HK-2 (cell line): ENCODE measurements at regions not wholly inside any gene's neighbourhood (a gene's known extent, or its start where the extent isn't known, plus 50 kb on each side); places are given as distances from the start of the nearest gene placed in this dataset.

Source experiments
- DNase-seq: peaks from one replicate; pipeline ENCODE4 v3.0.0-alpha.2; 2018; ENCODE audit not compliant: unreplicated experiment

DNA sequence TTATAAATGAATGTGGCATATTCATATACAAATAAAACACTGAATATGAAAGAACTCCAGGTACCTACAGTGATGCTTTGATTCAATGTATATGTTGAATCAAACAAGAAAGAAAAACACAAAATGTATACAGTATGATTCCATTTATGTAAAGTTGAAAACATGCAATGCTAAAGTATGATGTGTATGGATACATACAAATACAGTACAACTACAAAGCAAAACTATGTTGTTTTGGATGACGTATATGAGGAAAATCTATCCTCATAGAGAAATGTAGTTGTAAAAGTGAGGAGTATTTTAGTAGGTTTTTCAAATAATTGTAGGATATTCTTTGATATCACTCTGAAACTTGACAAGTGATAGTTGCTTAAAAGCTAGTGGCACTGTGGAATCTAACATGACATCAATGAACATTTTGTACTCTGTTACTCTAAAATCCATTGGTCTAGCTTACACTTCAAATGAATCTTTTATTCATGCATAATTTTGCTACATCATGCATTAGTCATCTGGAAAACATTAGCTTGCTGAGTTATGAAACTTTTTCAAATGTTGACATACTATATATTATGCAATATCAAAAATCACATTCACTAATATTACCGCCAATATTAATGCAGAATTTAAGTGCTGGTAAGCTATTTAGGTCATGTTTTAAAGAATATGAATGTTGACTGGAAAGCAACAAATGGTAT is 278.1 kb upstream of the CHRNA7 start:
- DNase-seq: no peak

DNA sequence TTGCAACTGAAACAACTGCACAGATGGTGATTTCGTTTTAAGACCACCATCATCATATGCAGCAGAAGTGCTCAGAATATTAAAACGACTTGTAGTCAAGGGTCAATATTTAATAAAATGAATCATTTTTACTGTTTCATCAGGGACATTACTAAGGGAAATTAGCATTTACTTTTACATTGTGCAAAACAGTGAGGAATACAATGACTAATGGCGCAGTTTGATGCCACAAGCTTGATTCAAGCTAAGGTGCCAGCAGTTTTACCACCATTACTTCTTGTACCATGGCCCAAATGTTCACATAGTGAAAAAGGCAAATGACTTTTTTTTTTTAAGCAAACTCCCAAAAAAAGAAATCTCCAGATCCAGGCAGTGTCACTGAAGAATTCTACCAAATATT is 277.4 kb upstream of the CHRNA7 start:
- DNase-seq: no peak

- no peak for DNase-seq
Observed at GRCh38 chr15:31758126-31758525, 272.2 kb upstream of the CHRNA7 start.

DNA sequence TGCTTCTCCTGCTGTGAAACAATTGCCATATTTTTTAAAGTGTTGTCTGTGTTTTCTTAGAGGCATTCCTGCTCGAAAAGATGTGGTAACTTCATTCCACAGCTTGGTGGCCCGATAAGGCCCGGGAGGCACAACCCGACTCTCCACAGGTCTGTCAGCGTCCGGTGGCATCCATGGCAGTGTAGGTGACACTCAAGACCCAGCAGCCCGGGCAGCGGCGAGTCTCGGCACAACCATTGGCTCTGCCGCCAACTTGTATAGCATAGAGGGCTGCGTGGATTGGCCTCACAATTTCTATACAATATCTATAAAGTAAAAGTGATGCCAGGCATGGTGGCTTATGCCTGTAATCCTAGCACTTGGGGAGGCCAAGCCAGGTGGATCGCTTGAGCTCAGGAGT is 262.3 kb upstream of the CHRNA7 start:
- no peak for DNase-seq

GRCh38 chr15:31774045-31774444 is 256.3 kb upstream of the CHRNA7 start:
- no peak for DNase-seq

DNA sequence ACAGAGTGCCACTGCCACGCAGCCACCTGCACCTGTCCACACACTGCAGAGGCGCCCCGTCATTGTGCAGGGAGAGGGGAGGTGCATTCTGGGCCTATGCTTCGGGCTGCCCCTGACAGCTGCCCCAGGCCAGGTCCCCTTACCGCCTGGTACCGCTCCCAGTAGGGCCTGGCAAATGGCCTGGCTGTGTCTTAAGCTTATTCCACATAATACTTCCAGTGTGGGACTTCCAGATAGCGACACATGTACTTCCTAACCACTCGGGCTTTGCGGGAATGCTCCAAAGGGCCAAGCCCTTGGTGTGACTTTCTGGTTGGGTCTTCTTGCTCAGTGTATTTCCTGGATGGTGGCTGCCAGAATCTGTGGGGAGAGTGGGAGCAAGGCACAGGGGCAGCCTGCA is 254.3 kb upstream of the CHRNA7 start:
- DNase-seq: no peak

DNA sequence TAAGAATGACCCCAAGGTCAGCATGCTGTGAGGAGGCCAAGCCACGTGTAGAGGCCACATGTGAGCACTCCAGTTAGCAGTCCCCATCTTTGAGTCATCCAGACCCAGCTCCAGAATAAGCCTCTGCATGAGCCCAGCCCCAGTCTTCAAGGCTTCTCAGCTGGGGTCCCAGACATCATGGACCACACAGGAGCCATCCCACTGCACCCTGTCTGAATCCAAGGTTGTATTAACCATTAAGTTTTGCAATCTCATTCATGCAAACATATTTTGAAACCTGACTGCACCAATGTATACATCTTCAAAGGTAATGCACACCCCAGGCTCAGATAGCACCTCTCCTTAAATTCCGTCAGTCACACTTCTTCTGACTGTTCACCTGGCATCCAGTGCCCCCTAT is 249.1 kb upstream of the CHRNA7 start:
- no peak for DNase-seq

DNA sequence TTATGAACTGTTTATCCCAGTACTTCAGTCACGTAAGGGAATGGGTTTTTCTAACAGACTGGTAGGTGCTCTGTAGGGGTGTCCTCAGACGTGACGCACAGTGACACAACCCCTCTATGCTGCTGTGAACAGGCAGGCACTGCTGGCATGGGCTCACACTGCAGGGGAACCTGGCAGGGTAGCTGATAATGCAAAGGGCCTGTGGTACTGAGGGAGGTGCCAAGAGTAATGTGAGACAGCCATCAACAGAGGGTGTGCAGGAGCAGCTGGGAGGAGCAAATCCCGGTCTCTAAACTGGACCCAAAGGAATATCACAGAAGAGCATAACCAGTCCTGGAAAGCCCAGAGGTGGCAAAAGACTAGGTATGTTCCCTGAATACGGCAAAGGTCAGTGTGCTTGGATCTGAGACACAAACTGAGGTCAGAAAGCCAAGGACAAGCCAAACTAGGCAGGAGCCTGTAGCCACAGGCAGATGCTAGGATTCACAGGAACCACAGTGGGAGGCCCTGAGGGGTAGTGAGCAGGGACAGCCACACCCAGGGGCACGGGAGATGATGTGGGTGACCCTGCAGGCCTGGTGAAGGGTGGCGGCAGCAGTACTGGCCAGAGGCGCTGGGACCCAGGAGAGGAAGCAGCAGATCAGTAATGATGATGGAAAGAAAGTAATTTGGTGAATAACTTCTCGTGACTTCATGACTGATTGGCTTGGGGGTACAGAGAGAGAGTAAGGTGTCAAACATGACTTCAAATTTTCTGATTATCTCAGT is 248.1 kb upstream of the CHRNA7 start:
- no peak for DNase-seq

GRCh38 chr15:31782951-31783350 is 247.4 kb upstream of the CHRNA7 start:
- no peak for DNase-seq

GRCh38 chr15:31786360-31786759 is 244.0 kb upstream of the CHRNA7 start:
- DNase-seq: no peak

DNA sequence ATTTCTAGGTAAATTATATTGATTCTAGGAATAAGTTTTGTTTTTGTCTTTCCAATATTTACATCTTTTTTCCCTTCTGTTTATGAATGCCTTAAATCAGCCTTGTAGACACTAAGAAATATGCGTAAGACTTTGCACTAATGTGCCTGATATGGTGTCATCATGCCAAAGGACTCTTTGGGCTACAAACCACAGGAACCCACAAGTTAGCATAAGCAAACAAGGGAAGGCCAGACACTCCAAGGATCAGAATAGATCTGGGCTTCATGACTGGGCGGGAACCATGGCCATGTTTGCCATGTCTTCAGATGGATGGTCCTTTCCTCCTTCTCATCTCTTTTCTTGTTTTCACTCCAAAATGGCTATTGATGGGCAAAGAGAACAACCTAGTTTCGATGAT is 242.2 kb upstream of the CHRNA7 start:
- no peak for DNase-seq

DNA sequence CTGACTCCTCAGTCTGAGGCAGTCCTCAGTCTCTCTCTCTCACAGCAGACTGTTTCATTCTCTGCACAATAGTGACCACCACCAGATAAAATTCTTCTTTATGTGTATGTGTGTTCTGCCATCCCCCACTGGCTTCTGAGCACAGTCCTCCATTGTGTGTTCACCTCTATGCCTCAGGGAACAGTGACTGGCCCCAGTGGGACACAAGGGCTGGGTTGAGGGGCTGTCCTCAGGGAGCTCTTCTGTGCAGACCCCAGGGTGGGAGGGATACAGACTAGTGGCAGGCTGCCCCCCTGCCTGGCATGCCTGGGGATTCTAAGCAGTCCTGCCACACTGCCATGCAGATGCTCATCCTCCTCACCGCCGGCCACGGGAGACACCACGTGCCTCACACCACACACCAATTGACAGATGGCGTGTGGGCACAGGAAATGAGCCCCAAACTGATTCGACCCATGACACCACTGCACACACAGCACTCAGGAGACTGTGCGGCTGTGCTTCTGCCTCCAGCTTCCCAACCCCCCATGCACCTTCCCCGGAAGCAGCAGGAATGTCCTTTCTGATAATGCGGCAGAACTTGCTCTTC is 237.6 kb upstream of the CHRNA7 start:
- no peak for DNase-seq

DNA sequence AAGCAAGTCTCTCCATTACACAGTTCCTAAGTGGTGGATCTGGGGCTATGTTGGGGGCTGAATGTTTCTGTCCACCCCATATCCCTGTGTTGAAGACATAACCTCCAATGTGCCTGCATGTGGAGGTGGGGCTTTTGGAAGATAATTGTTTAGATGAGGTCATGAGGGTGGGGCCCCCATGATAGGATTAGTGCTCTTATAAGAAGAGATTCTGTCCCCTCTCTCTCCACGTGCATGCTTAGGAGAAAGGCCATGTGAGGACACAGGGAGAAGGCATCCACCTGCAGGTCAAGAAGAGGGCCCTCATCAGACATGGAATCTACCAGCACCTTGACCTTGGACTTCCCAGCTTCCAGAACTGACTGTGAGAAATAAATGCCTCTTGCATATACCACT is 231.0 kb upstream of the CHRNA7 start:
- DNase-seq: no peak

GRCh38 chr15:31799715-31800321 is 230.5 kb upstream of the CHRNA7 start:
- no peak for DNase-seq

GRCh38 chr15:31801152-31801551 is 229.2 kb upstream of the CHRNA7 start:
- no peak for DNase-seq

GRCh38 chr15:31802761-31803160 is 227.6 kb upstream of the CHRNA7 start:
- no peak for DNase-seq

DNA sequence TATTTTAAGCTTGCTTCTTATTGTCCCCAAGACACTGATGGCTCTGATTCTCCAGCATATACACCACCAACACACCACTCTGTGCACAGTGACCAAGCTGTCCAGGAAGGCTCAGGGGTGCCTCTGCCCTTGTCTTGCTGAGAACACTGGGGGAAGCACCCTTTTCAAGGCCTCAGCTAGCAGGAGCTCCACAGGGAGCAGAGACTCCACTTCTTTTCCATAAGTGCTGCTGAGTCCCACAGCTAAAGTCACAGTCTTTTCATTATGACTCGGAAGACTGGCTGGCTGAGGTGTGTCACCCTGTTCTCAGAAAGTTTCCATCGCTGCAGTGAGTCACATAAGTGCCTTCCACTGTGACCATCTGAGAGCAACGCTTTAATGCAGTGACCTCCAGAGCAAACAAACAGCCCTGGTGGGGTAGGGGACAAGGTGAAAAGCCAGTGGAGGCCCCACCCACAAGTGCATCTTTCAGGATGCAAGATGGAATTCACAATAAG is 226.9 kb upstream of the CHRNA7 start:
- DNase-seq: no peak

GRCh38 chr15:31805090-31805662 is 225.1 kb upstream of the CHRNA7 start:
- DNase-seq: no peak

GRCh38 chr15:31806106-31806505 is 224.2 kb upstream of the CHRNA7 start:
- no peak for DNase-seq

DNA sequence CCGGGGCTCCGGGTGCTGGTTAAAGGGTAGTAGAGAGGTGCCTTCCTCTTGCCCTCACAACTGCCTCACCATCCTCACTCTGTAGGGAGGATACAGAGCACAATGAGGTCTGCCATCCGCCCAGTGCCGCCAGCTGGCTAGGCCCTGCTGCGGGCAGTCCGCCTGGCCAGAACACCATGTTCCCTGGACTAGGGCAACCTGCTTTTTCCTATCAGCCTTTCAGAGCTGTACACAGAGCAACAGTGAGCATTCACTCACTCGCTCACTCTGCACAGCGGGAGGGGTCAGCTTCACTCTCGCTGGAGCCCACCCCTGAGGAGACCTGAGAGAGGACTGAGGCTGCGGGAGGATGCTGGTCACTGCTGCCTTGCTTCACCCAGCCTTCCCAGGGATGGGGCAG is 218.7 kb upstream of the CHRNA7 start:
- no peak for DNase-seq

DNA sequence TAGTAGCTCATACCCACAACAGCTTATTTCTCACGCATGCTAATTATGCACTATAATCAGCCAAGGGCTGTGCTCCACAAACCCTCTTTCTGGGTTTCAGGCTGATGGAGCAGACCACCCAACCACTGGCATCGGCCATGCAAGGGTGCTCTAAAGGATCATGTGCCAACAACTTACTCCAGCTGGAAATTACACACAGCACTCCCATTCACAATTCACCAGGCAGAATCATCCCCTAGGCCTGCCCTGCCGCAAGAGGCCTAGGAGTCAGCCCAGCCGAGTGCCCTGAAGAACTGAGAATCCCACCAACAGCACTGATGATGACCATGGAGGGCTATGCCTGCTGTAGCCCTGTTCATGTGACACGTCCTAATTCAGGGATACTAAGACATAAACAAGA is 216.2 kb upstream of the CHRNA7 start:
- no peak for DNase-seq
